ENCODE measurements at regions not wholly inside any gene's neighbourhood (a gene's known extent, or its start where the extent isn't known, plus 50 kb on each side); places are given as distances from the start of the nearest gene placed in this dataset.

GRCh38 chr10:111593578-111593977 is 516.7 kb downstream of the ADRA2A start:
- intact Hi-C loops (cut with DNase I; ENCODE audit: low total_unique reads): no loop called here
- Histone ChIP-seq H3K27me3 (no peaks in the 10 kb centered on the region), H3K36me3 (no peaks in the 10 kb centered on the region), H3K4me1 (no peaks in the 10 kb centered on the region), H3K4me3 (no peak overlapping the region), H3K9me3 (no peaks in the 10 kb centered on the region), H3K27ac (no peak overlapping the region)
- DNase-seq: no peak
- TF ChIP-seq, protein P1, sequence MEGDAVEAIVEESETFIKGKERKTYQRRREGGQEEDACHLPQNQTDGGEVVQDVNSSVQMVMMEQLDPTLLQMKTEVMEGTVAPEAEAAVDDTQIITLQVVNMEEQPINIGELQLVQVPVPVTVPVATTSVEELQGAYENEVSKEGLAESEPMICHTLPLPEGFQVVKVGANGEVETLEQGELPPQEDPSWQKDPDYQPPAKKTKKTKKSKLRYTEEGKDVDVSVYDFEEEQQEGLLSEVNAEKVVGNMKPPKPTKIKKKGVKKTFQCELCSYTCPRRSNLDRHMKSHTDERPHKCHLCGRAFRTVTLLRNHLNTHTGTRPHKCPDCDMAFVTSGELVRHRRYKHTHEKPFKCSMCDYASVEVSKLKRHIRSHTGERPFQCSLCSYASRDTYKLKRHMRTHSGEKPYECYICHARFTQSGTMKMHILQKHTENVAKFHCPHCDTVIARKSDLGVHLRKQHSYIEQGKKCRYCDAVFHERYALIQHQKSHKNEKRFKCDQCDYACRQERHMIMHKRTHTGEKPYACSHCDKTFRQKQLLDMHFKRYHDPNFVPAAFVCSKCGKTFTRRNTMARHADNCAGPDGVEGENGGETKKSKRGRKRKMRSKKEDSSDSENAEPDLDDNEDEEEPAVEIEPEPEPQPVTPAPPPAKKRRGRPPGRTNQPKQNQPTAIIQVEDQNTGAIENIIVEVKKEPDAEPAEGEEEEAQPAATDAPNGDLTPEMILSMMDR (IDR thresholded peaks at IDR 0.05): no peak
- no peak for TF ChIP-seq POLR2A (IDR thresholded peaks at IDR 0.05)

DNA sequence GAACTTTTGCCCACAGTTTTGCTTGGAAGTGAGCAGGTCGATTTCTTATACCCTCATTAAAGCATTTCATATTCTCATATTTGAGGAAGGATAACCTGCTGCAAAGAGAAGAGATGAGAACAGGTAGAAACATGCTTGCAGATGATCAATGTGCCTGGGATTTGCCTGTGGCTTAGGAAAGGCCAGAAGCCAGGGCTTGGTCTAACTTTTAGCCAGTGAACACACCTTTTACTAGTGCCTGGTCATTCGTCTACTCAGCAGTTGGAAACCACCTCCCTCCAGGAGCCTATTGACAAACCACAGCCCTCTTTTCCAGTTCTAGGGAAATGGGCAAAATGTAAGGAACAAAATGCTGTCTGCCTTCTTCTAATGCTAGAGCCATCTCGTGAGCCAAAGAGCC is 518.3 kb downstream of the ADRA2A start:
- no peaks in the 10 kb centered on the region for H3K9me3 ChIP-seq
- no peak for DNase-seq
- intact Hi-C loops (cut with DNase I; ENCODE audit: low total_unique reads): no loop called here

GRCh38 chr10:111598433-111599059 is 521.7 kb downstream of the ADRA2A start:
- intact Hi-C loops (cut with DNase I; ENCODE audit: low total_unique reads): no loop called here
- H3K36me3 ChIP-seq: no peaks in the 10 kb centered on the region
- H3K4me1 ChIP-seq: no peaks in the 10 kb centered on the region
- H3K27me3 ChIP-seq: no peaks in the 10 kb centered on the region
- peak; percentile 26 to 57 for DNase-seq
- TF ChIP-seq POLR2A (IDR thresholded peaks at IDR 0.05): no peak
- TF ChIP-seq, protein P1 (IDR thresholded peaks at IDR 0.05): peak; percentile 59 to 75 (median 68)
- no peak overlapping the region for H3K27ac ChIP-seq
- no peaks in the 10 kb centered on the region for H3K9me3 ChIP-seq
- no peak overlapping the region for H3K4me3 ChIP-seq

More for the DNA sequence above, 518.3 kb downstream of the ADRA2A start:
- Histone ChIP-seq H3K27me3 (no peaks in the 10 kb centered on the region), H3K27ac (no peak overlapping the region), H3K4me1 (no peaks in the 10 kb centered on the region), H3K36me3 (no peaks in the 10 kb centered on the region), H3K4me3 (no peak overlapping the region)
- TF ChIP-seq POLR2A (IDR thresholded peaks at IDR 0.05): no peak
- TF ChIP-seq, protein P1 (IDR thresholded peaks at IDR 0.05): no peak

- Histone ChIP-seq H3K4me3 (no peak overlapping the region), H3K36me3 (no peaks in the 10 kb centered on the region), H3K27ac (no peak overlapping the region), H3K4me1 (no peaks in the 10 kb centered on the region), H3K27me3 (no peaks in the 10 kb centered on the region), H3K9me3 (no peaks in the 10 kb centered on the region)
- TF ChIP-seq, protein P1 (IDR thresholded peaks at IDR 0.05): no peak
- no peak for TF ChIP-seq POLR2A (IDR thresholded peaks at IDR 0.05)
- DNase-seq: no peak
- intact Hi-C loops (cut with DNase I; ENCODE audit: low total_unique reads): no loop called here
Measured at GRCh38 chr10:111599943-111600342, 523.1 kb downstream of the ADRA2A start.

- Histone ChIP-seq H3K4me1 (no peaks in the 10 kb centered on the region), H3K4me3 (no peak overlapping the region), H3K27ac (no peak overlapping the region), H3K27me3 (no peaks in the 10 kb centered on the region), H3K9me3 (no peaks in the 10 kb centered on the region), H3K36me3 (no peaks in the 10 kb centered on the region)
- DNase-seq: no peak
- TF ChIP-seq POLR2A (IDR thresholded peaks at IDR 0.05): no peak
- TF ChIP-seq, protein P1 (IDR thresholded peaks at IDR 0.05): no peak
- intact Hi-C loops (cut with DNase I; ENCODE audit: low total_unique reads): no loop called here
Measured at GRCh38 chr10:111600772-111601171, 523.9 kb downstream of the ADRA2A start.
